HCT116 (cell line): ENCODE measurements at regions not wholly inside any gene's neighbourhood (a gene's known extent, or its start where the extent isn't known, plus 50 kb on each side); places are given as distances from the start of the nearest gene placed in this dataset.

Source experiments
- ATAC-seq: fragments of 200-7000 bp; cut with Tn5 transposase; 2 replicates; pipeline ENCODE4 v1.9.1; 2020; ENCODE audit warnings: mild to moderate bottlenecking, moderate library complexity
- BruUV-seq: library from RNA; stranded (reverse); fragments of 400-500 nt; replicated peaks from 2 replicates; lab custom pipeline; 2021; lab: Mats Ljungman, UMichigan
- CTCF ChIA-PET: fragments of 300-600 bp; sonication (Branson Sonifier 250); formaldehyde crosslinking; loops from one replicate; lab custom pipeline; 2021; ENCODE audit warnings: antibody characterized with exemption; lab: Charles Lee
- POLR2A ChIA-PET: fragments of 300-600, 350-600 bp; sonication (Branson Sonifier 250); formaldehyde crosslinking; loops from one replicate; lab custom pipeline; 2021; ENCODE audit warnings: antibody characterized with exemption; lab: Charles Lee
- RAD21 ChIA-PET, 2 experiments: fragments of 300-600 bp; sonication (Branson Sonifier 250); formaldehyde crosslinking; loops; one replicate each; lab custom pipeline; 2023; ENCODE audit warnings: low total read pairs in 2 of 2; ENCODE audit not compliant: uncharacterized antibody in 2 of 2, unreplicated experiment in 2 of 2, low non-redundant PET in 1 of 2; lab: Charles Lee
- DNase-seq: peaks from one replicate; pipeline ENCODE4 v3.0.0-alpha.2; 2010; ENCODE audit warnings: low read depth, low spot score
- H2AFZ ChIP-seq: fragments of 200-600 bp; shearing (Covaris generic), sonication (generic); 2 replicates; pipeline ENCODE4 v1.6.1; 2017; ENCODE audit warnings: low read depth, mixed run types, mixed read lengths, antibody characterized with exemption, low read length; ENCODE audit not compliant: poor library complexity, severe bottlenecking
- H3K27ac ChIP-seq: 2 replicates; pipeline ENCODE4 v1.5.1; 2012; ENCODE audit warnings: low read depth, low read length
- H3K27me3 ChIP-seq: fragments of 200-600 bp; sonication (generic); 2 replicates; pipeline ENCODE4 v1.6.1; 2016; ENCODE audit warnings: mixed run types, low read length, mixed read lengths; ENCODE audit not compliant: insufficient read depth
- H3K36me3 ChIP-seq, 2 experiments: fragments of 200-500 bp in 1 of 2; fragments of 200-600 bp in 1 of 2; sonication (Bioruptor generic) in 1 of 2; sonication (generic) in 1 of 2; 2 replicates each; pipeline versions ENCODE4 v1.5.1 to v1.6.1; 2014 to 2016; ENCODE audit warnings: low read length in 2 of 2, inconsistent platforms in 1 of 2, mixed read lengths in 1 of 2, mixed run types in 1 of 2; ENCODE audit not compliant: insufficient read depth in 2 of 2, control insufficient read depth in 1 of 2
- H3K4me1 ChIP-seq, 2 experiments: fragments of 200-600 bp in 1 of 2; sonication (generic) in 1 of 2; 2 replicates each; pipeline versions ENCODE4 v1.5.1 to v1.6.1; 2012 to 2017; ENCODE audit warnings: low read length in 2 of 2, inconsistent platforms in 1 of 2, mild to moderate bottlenecking in 1 of 2, mixed read lengths in 1 of 2, mixed run types in 1 of 2, moderate library complexity in 1 of 2; ENCODE audit not compliant: insufficient read depth in 2 of 2, control insufficient read depth in 1 of 2
- H3K4me2 ChIP-seq: fragments of 200-600 bp; sonication (generic); 2 replicates; pipeline ENCODE4 v1.6.1; 2017; ENCODE audit warnings: mixed run types, low read length, mixed read lengths
- H3K4me3 ChIP-seq, 2 experiments: fragments of 200-600 bp in 1 of 2; sonication (generic) in 1 of 2; replicated peaks in 1 of 2; 2 replicates each; pipeline ENCODE4 v1.5.1; 2011 to 2016; ENCODE audit warnings: low read length in 2 of 2, control low read depth in 1 of 2, low read depth in 1 of 2, mild to moderate bottlenecking in 1 of 2, mixed read lengths in 1 of 2, mixed run types in 1 of 2
- H3K79me2 ChIP-seq: fragments of 200-600 bp; sonication (generic); 2 replicates; pipeline ENCODE4 v1.6.1; 2017; ENCODE audit warnings: mild to moderate bottlenecking, mixed run types, low read length, moderate library complexity, mixed read lengths; ENCODE audit not compliant: insufficient read depth
- H3K9ac ChIP-seq: fragments of 200-600 bp; sonication (generic); 2 replicates; pipeline ENCODE4 v1.6.1; 2016; ENCODE audit warnings: low read length, mixed read lengths
- H3K9me2 ChIP-seq: fragments of 200-600 bp; sonication (generic), shearing (Covaris generic); 2 replicates; pipeline ENCODE4 v1.6.1; 2017; ENCODE audit warnings: mixed run types, mild to moderate bottlenecking, moderate library complexity; ENCODE audit not compliant: insufficient read depth
- H3K9me3 ChIP-seq, 2 experiments: fragments of 200-500 bp in 1 of 2; fragments of 200-600 bp in 1 of 2; sonication (Bioruptor generic) in 1 of 2; sonication (generic) in 1 of 2; 2 replicates each; pipeline ENCODE4 v1.6.1; 2014 to 2017; ENCODE audit warnings: low read length in 2 of 2, mixed read lengths in 2 of 2, inconsistent platforms in 1 of 2, low read depth in 1 of 2, mild to moderate bottlenecking in 1 of 2, mixed run types in 1 of 2, moderate library complexity in 1 of 2; ENCODE audit not compliant: control insufficient read depth in 1 of 2, insufficient read depth in 1 of 2
- H4K20me1 ChIP-seq: fragments of 200-600 bp; sonication (generic), shearing (Covaris generic); 2 replicates; pipeline ENCODE4 v1.6.1; 2017; ENCODE audit warnings: mixed run types, mild to moderate bottlenecking, moderate library complexity; ENCODE audit not compliant: insufficient read depth
- ATF3 ChIP-seq: IDR thresholded peaks from 2 replicates; pipeline ENCODE4 v1.6.1; 2012
- CEBPB ChIP-seq: IDR thresholded peaks from 2 replicates; pipeline ENCODE4 v1.6.1; 2012; ENCODE audit warnings: low read depth
- CTCF ChIP-seq, 3 experiments: fragments of 200-600 bp in 1 of 3; sonication (generic) in 1 of 3; IDR thresholded peaks in 2 of 3; conservative IDR thresholded peaks in 1 of 3; 2 replicates each; pipeline ENCODE4 v1.5.1; 2012 to 2017; ENCODE audit warnings: low read depth in 2 of 3, low read length in 2 of 3, antibody characterized with exemption in 1 of 3, borderline replicate concordance in 1 of 3, control low read depth in 1 of 3, mild to moderate bottlenecking in 1 of 3, mixed read lengths in 1 of 3, mixed run types in 1 of 3, moderate library complexity in 1 of 3; ENCODE audit not compliant: insufficient read depth in 1 of 3
- EGR1 ChIP-seq: IDR thresholded peaks from 2 replicates; pipeline ENCODE4 v1.6.1; 2012; ENCODE audit warnings: low read depth
- EZH2 ChIP-seq: fragments of 200-600 bp; sonication (generic); IDR thresholded peaks from 2 replicates; pipeline ENCODE4 v1.6.1; 2017; ENCODE audit warnings: antibody characterized with exemption, mixed run types
- FOSL1 ChIP-seq: IDR thresholded peaks from 2 replicates; pipeline ENCODE4 v1.6.1; 2012; ENCODE audit warnings: low read depth
- JUND ChIP-seq: IDR thresholded peaks from 2 replicates; pipeline ENCODE4 v1.6.1; 2012
- POLR2A ChIP-seq: IDR thresholded peaks from 2 replicates; pipeline ENCODE4 v1.7.0; 2011; ENCODE audit warnings: borderline replicate concordance; ENCODE audit not compliant: insufficient read depth, insufficient read length; ENCODE audit errors: extremely low read depth
- POLR2AphosphoS5 ChIP-seq: IDR thresholded peaks from 2 replicates; pipeline ENCODE4 v1.6.1; 2011; ENCODE audit warnings: mild to moderate bottlenecking, low read depth, low read length, moderate library complexity
- YY1 ChIP-seq: IDR thresholded peaks from 2 replicates; pipeline ENCODE4 v1.6.1; 2011; ENCODE audit warnings: low read length, low read depth, moderate library complexity, mild to moderate bottlenecking; ENCODE audit not compliant: insufficient replicate concordance; ENCODE audit errors: extremely low read depth
- ZBTB33 ChIP-seq: IDR thresholded peaks from 2 replicates; pipeline ENCODE4 v1.6.1; 2011; ENCODE audit warnings: mild to moderate bottlenecking, low read length, moderate library complexity; ENCODE audit not compliant: insufficient replicate concordance; ENCODE audit errors: extremely low read depth
- ZNF274 ChIP-seq: fragments of 200-500 bp; sonication (Bioruptor generic); IDR thresholded peaks from 2 replicates; pipeline ENCODE4 v1.6.1; 2014; ENCODE audit warnings: mild to moderate bottlenecking, low read depth, low read length, inconsistent platforms
- intact Hi-C: fragments of 100-400 bp; cut with micrococcal nuclease; formaldehyde crosslinking; loops from 2 replicates; pipeline ENCODE4 v1.10.0; 2022
- TF ChIP-seq, protein P1 (sequence below): IDR thresholded peaks from 2 replicates; pipeline ENCODE4 v1.6.1; 2012

GRCh38 chr1:213683529-213683928 lies 304.2 kb upstream of the PROX1 start (continued):
- TF ChIP-seq, protein P1, sequence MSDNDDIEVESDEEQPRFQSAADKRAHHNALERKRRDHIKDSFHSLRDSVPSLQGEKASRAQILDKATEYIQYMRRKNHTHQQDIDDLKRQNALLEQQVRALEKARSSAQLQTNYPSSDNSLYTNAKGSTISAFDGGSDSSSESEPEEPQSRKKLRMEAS, result no peak

- no peak overlapping the region for H3K4me2 ChIP-seq
- H3K4me1 ChIP-seq, result no peaks in the 10 kb centered on the region
- H4K20me1 ChIP-seq, result no peaks in the 10 kb centered on the region
- H3K36me3 ChIP-seq, result no peaks in the 10 kb centered on the region
- no TSS peak for BruUV-seq
- POLR2A ChIA-PET, result no interaction called here
- TF ChIP-seq ZNF274, result no peak
- TF ChIP-seq EGR1, result no peak
- TF ChIP-seq CEBPB, result no peak
- TF ChIP-seq, all 23 proteins: peak for 0
- H3K27ac ChIP-seq, result no peak overlapping the region
- H3K27me3 ChIP-seq, result peaks cover 7% of the 10 kb centered on the region; the same call in 1 of the 2 replicates
- H3K9me3 ChIP-seq, result no peaks in the 10 kb centered on the region
- no peaks in the 10 kb centered on the region for H3K9me2 ChIP-seq
- H3K4me3 ChIP-seq, result no peak overlapping the region
- DNase-seq, result no peak
- ChIA-PET CTCF (no interaction called here), RAD21 (no interaction called here)
- intact Hi-C loops, result no loop called here
- H3K79me2 ChIP-seq, result no peaks in the 10 kb centered on the region
- no peak overlapping the region for H2AFZ ChIP-seq
- ATAC-seq, result no peak; the same call in 1 of the 2 replicates
- H3K9ac ChIP-seq, result no peak overlapping the region
Observed at GRCh38 chr1:213684454-213684853, 303.3 kb upstream of the PROX1 start.

GRCh38 chr1:213685992-213686582 lies 301.7 kb upstream of the PROX1 start:
- POLR2A ChIA-PET, result no interaction called here
- peaks cover 5% of the 10 kb centered on the region; the same call in 1 of the 2 replicates for H3K27me3 ChIP-seq
- no peak for DNase-seq
- RAD21 ChIA-PET, result no interaction called here
- H4K20me1 ChIP-seq, result no peaks in the 10 kb centered on the region
- no peak overlapping the region for H3K4me2 ChIP-seq
- no peak overlapping the region for H3K9ac ChIP-seq
- intact Hi-C loops, result no loop called here
- no peaks in the 10 kb centered on the region for H3K9me2 ChIP-seq
- no peak overlapping the region for H3K27ac ChIP-seq
- no peaks in the 10 kb centered on the region for H3K9me3 ChIP-seq
- H3K4me3 ChIP-seq, result no peak overlapping the region
- TF ChIP-seq ZNF274, result no peak
- TF ChIP-seq CTCF (IDR thresholded peaks at IDR 0.05 in 2 of 3, conservative IDR thresholded peaks at IDR 0.05 in 1 of 3; ENCODE audit: borderline replicate concordance in 1 of 3, insufficient read depth in 1 of 3, low read depth in 2 of 3, low read length in 2 of 3), result no peak
- no peak for TF ChIP-seq EZH2
- TF ChIP-seq POLR2AphosphoS5, result no peak
- TF ChIP-seq ZBTB33, result no peak
- TF ChIP-seq FOSL1, result no peak
- TF ChIP-seq EGR1, result no peak
- TF ChIP-seq ATF3, result no peak
- no peak for TF ChIP-seq POLR2A
- no peak for TF ChIP-seq YY1
- TF ChIP-seq JUND, result no peak
- TF ChIP-seq, all 23 proteins: peak for 0
- Histone ChIP-seq H3K4me1 (no peaks in the 10 kb centered on the region), H3K36me3 (no peaks in the 10 kb centered on the region), H3K79me2 (no peaks in the 10 kb centered on the region), H2AFZ (no peak overlapping the region)
- no peak for ATAC-seq
- CTCF ChIA-PET, result no interaction called here
- no TSS peak for BruUV-seq
